Stimulated activated CD4-positive, alpha-beta T cell treated with anti-CD3 and anti-CD28 coated beads, TNF-alpha, amount 100 ng/mL, for 48 hours (primary cell): ENCODE measurements at regions not wholly inside any gene's neighbourhood (a gene's known extent, or its start where the extent isn't known, plus 50 kb on each side); places are given as distances from the start of the nearest gene placed in this dataset.
"Not testable (repeated sequence)": the region's sequence is repeated elsewhere in the genome, so short reads cannot be mapped to it uniquely, and the experiment has no call there.

Experiments
- DNase-seq, 3 donors: peaks; one replicate each; pipeline ENCODE4 v3.0.0-alpha.2; 2020; ENCODE audit warnings: low read depth in 3 of 3

GRCh38 chr14:22492622-22493542 is 96.1 kb downstream of the DAD1 start:
- no peak for DNase-seq

GRCh38 chr14:22491683-22492621 is 97.1 kb downstream of the DAD1 start:
- peak in 1 of 3 donors; percentile 44 for DNase-seq

GRCh38 chr14:22491053-22491452 is 98.0 kb downstream of the DAD1 start:
- DNase-seq, result not testable (repeated sequence)

- DNase-seq, result no peak
Observed at GRCh38 chr14:22489957-22490950, 98.8 kb downstream of the DAD1 start.

- no peak for DNase-seq
Observed at GRCh38 chr14:22489244-22489545, 99.8 kb downstream of the DAD1 start.

- no peak for DNase-seq
Observed at GRCh38 chr14:22488522-22489243, 100.3 kb downstream of the DAD1 start.

- DNase-seq, result no peak
Observed at GRCh38 chr14:22487941-22488340, 101.1 kb downstream of the DAD1 start.

- no peak for DNase-seq
Observed at GRCh38 chr14:22487401-22487800, 101.6 kb downstream of the DAD1 start.

GRCh38 chr14:22486675-22487074 is 102.3 kb downstream of the DAD1 start:
- no peak for DNase-seq

GRCh38 chr14:22485649-22486048 is 103.4 kb downstream of the DAD1 start:
- DNase-seq, result no peak

GRCh38 chr14:22485178-22485577 is 103.8 kb downstream of the DAD1 start:
- no peak for DNase-seq

GRCh38 chr14:22484632-22485031 is 104.4 kb downstream of the DAD1 start:
- no peak for DNase-seq

- DNase-seq, result no peak
Observed at GRCh38 chr14:22483863-22484593, 105.0 kb downstream of the DAD1 start.

GRCh38 chr14:22482782-22483553 is 106.1 kb downstream of the DAD1 start:
- DNase-seq, result no peak

GRCh38 chr14:22482085-22482694 is 106.8 kb downstream of the DAD1 start:
- no peak for DNase-seq

- DNase-seq, result no peak
Observed at GRCh38 chr14:22481546-22481945, 107.5 kb downstream of the DAD1 start.

GRCh38 chr14:22479776-22480464 is 109.1 kb downstream of the DAD1 start:
- no peak for DNase-seq

- no peak for DNase-seq
Observed at GRCh38 chr14:22479132-22479531, 109.9 kb downstream of the DAD1 start.
